ENCODE measurements at regions not wholly inside any gene's neighbourhood (a gene's known extent, or its start where the extent isn't known, plus 50 kb on each side); places are given as distances from the start of the nearest gene placed in this dataset.

GRCh38 chr3:80000022-80000421, 232.2 kb upstream of the ROBO1 start:
- Histone ChIP-seq H3K27me3 (ENCODE audit: control insufficient read depth in 4 of 4, insufficient read depth in 4 of 4, low read length in 3 of 4) (no peaks in the 10 kb centered on the region), H3K4me3 (ENCODE audit: low read depth in 1 of 3, low read length in 3 of 3) (no peak overlapping the region), H3K36me3 (ENCODE audit: control insufficient read depth in 4 of 4, insufficient read depth in 3 of 4, low read depth in 1 of 4, low read length in 3 of 4) (no peaks in the 10 kb centered on the region), H3K4me1 (ENCODE audit: control insufficient read depth in 4 of 4, insufficient read depth in 4 of 4, low read length in 3 of 4) (no peaks in the 10 kb centered on the region), H3K27ac (ENCODE audit: low read depth in 1 of 2, low read length in 2 of 2) (no peak overlapping the region), H3K9me3 (ENCODE audit: control insufficient read depth in 4 of 4, low read length in 3 of 4) (no peaks in the 10 kb centered on the region), H3K9ac (ENCODE audit: low read depth in 1 of 2, low read length in 2 of 2) (no peak overlapping the region)
- no peak for TF ChIP-seq GABPA (IDR thresholded peaks at IDR 0.05 in 1 of 2, conservative IDR thresholded peaks at IDR 0.05 in 1 of 2)
- TF ChIP-seq SP1 (IDR thresholded peaks at IDR 0.05) = no peak
- TF ChIP-seq ZBTB33 (IDR thresholded peaks at IDR 0.05) = no peak
- TF ChIP-seq ATF3 (IDR thresholded peaks at IDR 0.05) = no peak
- no peak for TF ChIP-seq RXRA (IDR thresholded peaks at IDR 0.05)
- no peak for TF ChIP-seq TAF1 (conservative IDR thresholded peaks at IDR 0.05)
- TF ChIP-seq JUND (IDR thresholded peaks at IDR 0.05) = no peak
- no peak for TF ChIP-seq EGR1 (IDR thresholded peaks at IDR 0.05; ENCODE audit: low read depth in 2 of 2)
- no peak for TF ChIP-seq REST (IDR thresholded peaks at IDR 0.05)
- no peak for TF ChIP-seq HNF4A (conservative IDR thresholded peaks at IDR 0.05)
- no peak for TF ChIP-seq FOXA2 (IDR thresholded peaks at IDR 0.05)
- no peak for TF ChIP-seq NR2F2 (IDR thresholded peaks at IDR 0.05)
- TF ChIP-seq HNF4G (IDR thresholded peaks at IDR 0.05) = no peak
- TF ChIP-seq CTCF (IDR thresholded peaks at IDR 0.05; ENCODE audit: low read depth, low read length, missing input control) = no peak
- no peak for TF ChIP-seq YY1 (IDR thresholded peaks at IDR 0.05)
- 74% methylated on average over 5 of the region's 5 CpGs for WGBS
- DNase-seq (ENCODE audit: low spot score) = no peak

GRCh38 chr3:79994397-79994796, 226.6 kb upstream of the ROBO1 start:
- no peaks in the 10 kb centered on the region for H3K36me3 ChIP-seq (ENCODE audit: control insufficient read depth in 4 of 4, insufficient read depth in 3 of 4, low read depth in 1 of 4, low read length in 3 of 4)
- no peaks in the 10 kb centered on the region for H3K4me1 ChIP-seq (ENCODE audit: control insufficient read depth in 4 of 4, insufficient read depth in 4 of 4, low read length in 3 of 4)
- peaks cover 0 to 3% (median 0%) of the 10 kb centered on the region in 4 donors for H3K9me3 ChIP-seq (ENCODE audit: control insufficient read depth in 4 of 4, low read length in 3 of 4)
- no peaks in the 10 kb centered on the region for H3K27me3 ChIP-seq (ENCODE audit: control insufficient read depth in 4 of 4, insufficient read depth in 4 of 4, low read length in 3 of 4)
- H3K27ac ChIP-seq (ENCODE audit: low read depth in 1 of 2, low read length in 2 of 2) = no peak overlapping the region
- no peak for DNase-seq (ENCODE audit: low spot score)
- 66% methylated on average over 2 of the region's 2 CpGs for WGBS
- TF ChIP-seq CTCF (IDR thresholded peaks at IDR 0.05; ENCODE audit: low read depth, low read length, missing input control) (no peak), SP1 (IDR thresholded peaks at IDR 0.05) (no peak), RXRA (IDR thresholded peaks at IDR 0.05) (no peak), HNF4A (conservative IDR thresholded peaks at IDR 0.05) (no peak), HNF4G (IDR thresholded peaks at IDR 0.05) (no peak), EGR1 (IDR thresholded peaks at IDR 0.05; ENCODE audit: low read depth in 2 of 2) (no peak), FOXA2 (IDR thresholded peaks at IDR 0.05) (no peak), YY1 (IDR thresholded peaks at IDR 0.05) (no peak), RAD21 (IDR thresholded peaks at IDR 0.05) (no peak)
- H3K9ac ChIP-seq (ENCODE audit: low read depth in 1 of 2, low read length in 2 of 2) = no peak overlapping the region
- no peak overlapping the region for H3K4me3 ChIP-seq (ENCODE audit: low read depth in 1 of 3, low read length in 3 of 3)
